Fibroblast of skin of right quadriceps (primary cell): ENCODE measurements at regions not wholly inside any gene's neighbourhood (a gene's known extent, or its start where the extent isn't known, plus 50 kb on each side); places are given as distances from the start of the nearest gene placed in this dataset.
A peak's percentile ranks its signal among the peaks of the same experiment; 100 is the strongest.

Experiments
- DNase-seq: peaks from one replicate; pipeline ENCODE4 v3.0.0-alpha.2; 2013

DNA sequence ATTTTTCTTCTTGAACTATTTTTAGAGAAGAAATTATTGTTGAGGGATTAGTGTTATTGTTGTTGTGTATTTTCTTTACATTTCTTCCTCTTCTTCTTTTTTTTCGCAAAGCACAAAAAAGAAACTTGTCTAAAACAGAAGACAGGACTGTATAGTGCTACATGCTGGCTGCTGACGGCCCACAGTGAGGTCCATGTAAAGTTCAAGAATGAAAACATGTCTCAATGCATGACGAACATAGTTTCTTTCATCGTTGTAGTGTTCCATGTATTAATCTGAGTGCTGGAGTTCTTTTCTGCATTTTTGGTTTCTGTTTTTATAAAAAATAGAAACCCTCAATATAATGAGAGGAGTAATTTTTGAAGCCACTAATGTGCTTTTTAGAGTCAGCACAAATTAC is 462.9 kb upstream of the MARCKS start:
- DNase-seq = no peak

- no peak for DNase-seq
Observed at GRCh38 chr6:113394729-113395128, 462.4 kb upstream of the MARCKS start.

- no peak for DNase-seq
Observed at GRCh38 chr6:113396730-113397129, 460.4 kb upstream of the MARCKS start.

GRCh38 chr6:113397236-113397635 is 459.9 kb upstream of the MARCKS start:
- DNase-seq = peak; percentile 89

- DNase-seq = no peak
Observed at GRCh38 chr6:113401231-113401630, 455.9 kb upstream of the MARCKS start.

- DNase-seq = no peak
Observed at GRCh38 chr6:113402544-113402943, 454.6 kb upstream of the MARCKS start.

GRCh38 chr6:113403966-113404595 is 453.1 kb upstream of the MARCKS start:
- no peak for DNase-seq

- DNase-seq = no peak
Observed at GRCh38 chr6:113405326-113406047, 451.7 kb upstream of the MARCKS start.

- DNase-seq = no peak
Observed at GRCh38 chr6:113406048-113406695, 451.0 kb upstream of the MARCKS start.

DNA sequence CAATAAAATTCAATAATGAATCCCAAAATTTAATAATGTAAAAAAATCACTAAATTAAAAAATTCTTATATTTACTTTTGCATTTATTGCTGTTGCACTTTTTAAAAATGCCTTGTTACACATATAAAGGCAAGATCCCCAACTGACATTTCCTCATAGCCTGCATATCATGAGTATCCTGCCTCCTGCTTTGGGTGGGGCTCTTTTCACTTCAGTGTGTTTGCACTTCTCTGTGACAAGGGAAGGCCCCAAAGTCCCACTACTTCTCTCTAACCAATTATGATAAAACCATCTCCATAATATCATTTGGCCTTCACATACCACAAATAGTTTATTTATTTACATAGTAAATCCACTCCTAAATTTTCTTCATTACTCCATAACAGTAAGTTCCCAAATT is 446.1 kb upstream of the MARCKS start:
- DNase-seq = peak; percentile 32

- peak; percentile 42 for DNase-seq
Observed at GRCh38 chr6:113412589-113413357, 444.4 kb upstream of the MARCKS start.

DNA sequence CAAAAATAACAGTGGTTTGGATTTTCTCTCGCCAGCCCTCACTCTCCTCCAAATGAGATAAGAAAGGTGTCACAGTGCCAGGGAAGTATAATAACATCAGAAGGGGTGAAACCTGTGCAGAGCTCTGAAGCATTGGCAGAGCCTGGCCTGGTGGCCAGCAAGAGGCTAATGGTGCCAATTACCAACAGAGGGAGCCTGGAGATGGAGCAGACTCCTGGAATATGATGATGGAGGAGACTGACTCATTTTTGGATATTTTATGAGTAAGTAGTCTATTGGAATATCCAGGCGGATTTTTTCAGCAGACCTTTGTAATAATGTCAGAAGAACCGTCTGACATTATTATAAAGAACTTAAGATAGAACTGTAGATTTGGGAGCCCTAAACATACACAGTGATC is 442.6 kb upstream of the MARCKS start:
- DNase-seq = peak; percentile 89

DNA sequence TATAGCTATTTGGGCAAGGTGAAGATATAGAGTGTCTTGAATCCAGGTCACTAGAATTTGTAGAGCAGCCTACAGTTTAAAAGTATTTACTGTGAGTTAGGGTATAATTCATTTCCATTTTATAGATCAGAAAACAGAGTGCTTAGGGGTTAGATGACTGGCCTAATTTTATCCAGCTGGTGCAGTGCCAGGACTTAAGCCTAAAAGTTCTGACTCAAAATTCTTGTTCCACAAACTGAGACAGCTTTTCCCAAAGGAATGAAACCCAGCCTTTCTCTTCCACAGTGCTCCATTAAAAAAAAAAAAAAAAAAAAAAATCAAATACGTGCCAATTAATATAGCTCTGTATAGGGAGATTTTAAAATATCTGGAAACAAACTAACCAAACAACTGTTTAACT is 441.0 kb upstream of the MARCKS start:
- peak; percentile 84 for DNase-seq

- DNase-seq = no peak
Observed at GRCh38 chr6:113420290-113420689, 436.9 kb upstream of the MARCKS start.

GRCh38 chr6:113421997-113422396 is 435.1 kb upstream of the MARCKS start:
- no peak for DNase-seq

- no peak for DNase-seq
Observed at GRCh38 chr6:113423956-113424355, 433.2 kb upstream of the MARCKS start.

DNA sequence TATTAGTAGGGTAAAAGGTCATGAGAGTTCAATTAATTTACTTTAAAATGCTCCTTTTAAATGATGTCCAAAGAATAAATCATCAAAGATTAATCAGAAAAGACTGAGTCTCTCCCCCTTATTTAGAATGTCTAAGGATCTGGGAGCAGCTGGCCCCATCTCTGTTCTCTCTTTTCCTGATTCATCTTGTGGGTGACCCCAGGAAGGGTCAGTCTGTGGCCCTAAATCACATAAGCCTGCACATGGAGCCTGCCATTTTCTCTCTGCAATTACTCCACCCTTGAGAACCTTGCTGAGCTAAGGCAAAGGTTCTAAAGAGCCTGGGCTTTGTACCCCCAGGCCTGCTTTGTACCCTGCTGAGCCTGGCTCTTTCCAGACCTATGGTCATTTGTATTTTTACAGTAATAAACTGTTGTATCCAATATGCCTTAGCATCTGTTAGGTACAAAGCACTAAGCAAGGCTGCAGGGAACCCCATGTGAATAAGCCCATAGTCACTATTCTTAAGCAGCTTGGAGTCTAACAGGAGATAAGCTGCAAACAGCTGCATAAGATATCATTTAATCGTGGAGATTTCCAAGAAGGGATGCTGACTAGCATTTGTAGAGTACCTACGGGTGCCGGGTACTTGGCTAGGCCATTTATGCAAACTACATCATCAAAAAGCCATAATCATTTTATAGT is 431.0 kb upstream of the MARCKS start:
- DNase-seq = no peak

GRCh38 chr6:113427617-113428016 is 429.5 kb upstream of the MARCKS start:
- no peak for DNase-seq

DNA sequence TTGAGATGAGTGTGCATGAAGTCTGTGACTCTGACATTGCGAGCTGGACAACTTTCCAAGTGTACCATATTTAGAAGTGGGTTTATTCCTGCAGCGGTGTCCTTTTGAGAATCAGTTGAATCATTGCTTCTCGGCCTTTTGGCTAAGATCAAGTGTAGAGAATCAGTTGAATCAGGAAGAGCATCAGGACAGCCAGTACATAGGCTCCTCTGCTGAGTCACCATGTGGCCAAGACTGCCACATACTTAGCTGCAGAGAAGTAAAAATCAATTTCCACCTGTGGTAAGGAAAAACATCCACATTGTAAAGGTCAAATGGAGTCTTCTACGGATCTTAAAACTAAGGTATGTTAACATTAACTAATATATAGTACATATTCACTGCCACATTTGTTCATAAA is 428.4 kb upstream of the MARCKS start:
- no peak for DNase-seq

GRCh38 chr6:113432521-113433334 is 424.4 kb upstream of the MARCKS start:
- DNase-seq = peak; percentile 63

GRCh38 chr6:113433335-113433991 is 423.7 kb upstream of the MARCKS start:
- DNase-seq = peak; percentile 94
